Left lung (tissue), 4 donors: ENCODE measurements at regions not wholly inside any gene's neighbourhood (a gene's known extent, or its start where the extent isn't known, plus 50 kb on each side); places are given as distances from the start of the nearest gene placed in this dataset.
A peak's percentile ranks its signal among the peaks of the same experiment; 100 is the strongest.

Experiments
- ATAC-seq: fragments of 200-7000 bp; cut with Tn5 transposase; one replicate; pipeline ENCODE4 v1.9.1; 2020; ENCODE audit warnings: moderate library complexity
- DNase-seq, 4 donors: peaks; one replicate each; pipeline ENCODE4 v3.0.0-alpha.2; 2013 to 2020
- H3K27ac ChIP-seq, 2 donors: fragments of 200-600 bp; sonication (generic) in 1 of 2; one replicate each; pipeline versions ENCODE4 v1.5.0 to v1.8.0; 2020 to 2021
- H3K27me3 ChIP-seq, 2 donors: fragments of 200-600 bp; sonication (generic) in 1 of 2; one replicate each; pipeline versions ENCODE4 v1.5.0 to v1.8.0; 2020 to 2021
- H3K36me3 ChIP-seq, 2 donors: fragments of 200-600 bp; sonication (generic) in 1 of 2; one replicate each; pipeline versions ENCODE4 v1.5.0 to v1.8.0; 2020 to 2021
- H3K4me1 ChIP-seq, 2 donors: fragments of 200-600 bp; one replicate each; pipeline ENCODE4 v1.8.0; 2021
- H3K4me3 ChIP-seq, 2 donors: fragments of 200-600 bp; sonication (generic) in 1 of 2; one replicate each; pipeline versions ENCODE4 v1.5.0 to v1.8.0; 2020 to 2021; ENCODE audit warnings: mild to moderate bottlenecking in 1 of 2
- H3K9me3 ChIP-seq, 2 donors: fragments of 200-600 bp; sonication (generic) in 1 of 2; one replicate each; pipeline versions ENCODE4 v1.5.0 to v1.8.0; 2020 to 2021
- intact Hi-C, 2 donors: fragments of 100-400 bp; cut with DNase I; formaldehyde crosslinking; loops; one replicate each; pipeline versions ENCODE4 v1.11.2 to v1.14.2; 2022
- TF ChIP-seq, protein P1 (sequence below), 2 donors: fragments of 200-600 bp; sonication (generic) in 1 of 2; IDR thresholded peaks; one replicate each; pipeline versions ENCODE4 v1.5.0 to v1.8.0; 2021; ENCODE audit warnings: antibody characterized with exemption in 2 of 2
- donor health status: DM: no; HTN: yes; CAD: no.
- donor health status: DM: no; HTN: no; CAD: no.

DNA sequence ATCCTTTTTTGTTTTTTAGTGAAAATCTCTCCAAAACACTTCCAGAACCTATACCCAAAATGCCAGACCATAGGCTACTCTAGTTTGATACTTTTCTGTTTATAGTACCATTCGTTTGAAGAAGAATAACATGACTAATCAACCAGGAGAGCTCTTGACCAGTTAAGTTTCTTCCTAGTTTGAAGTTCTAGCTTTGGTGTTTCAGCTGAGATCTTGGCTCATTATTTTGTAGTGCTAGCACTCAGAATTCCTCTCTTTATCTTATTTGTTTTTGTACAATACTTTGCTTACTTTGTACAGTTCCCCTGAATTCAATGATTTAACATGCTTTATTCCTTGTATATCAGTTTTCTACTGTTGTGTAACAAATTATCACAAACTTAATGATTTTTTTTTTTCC, 911.6 kb downstream of the EFNA5 start:
- Histone ChIP-seq H3K4me3 (no peak overlapping the region), H3K4me1 (no peaks in the 10 kb centered on the region), H3K36me3 (no peaks in the 10 kb centered on the region), H3K9me3 (no peaks in the 10 kb centered on the region), H3K27me3 (no peaks in the 10 kb centered on the region), H3K27ac (no peak overlapping the region)
- TF ChIP-seq, protein P1, sequence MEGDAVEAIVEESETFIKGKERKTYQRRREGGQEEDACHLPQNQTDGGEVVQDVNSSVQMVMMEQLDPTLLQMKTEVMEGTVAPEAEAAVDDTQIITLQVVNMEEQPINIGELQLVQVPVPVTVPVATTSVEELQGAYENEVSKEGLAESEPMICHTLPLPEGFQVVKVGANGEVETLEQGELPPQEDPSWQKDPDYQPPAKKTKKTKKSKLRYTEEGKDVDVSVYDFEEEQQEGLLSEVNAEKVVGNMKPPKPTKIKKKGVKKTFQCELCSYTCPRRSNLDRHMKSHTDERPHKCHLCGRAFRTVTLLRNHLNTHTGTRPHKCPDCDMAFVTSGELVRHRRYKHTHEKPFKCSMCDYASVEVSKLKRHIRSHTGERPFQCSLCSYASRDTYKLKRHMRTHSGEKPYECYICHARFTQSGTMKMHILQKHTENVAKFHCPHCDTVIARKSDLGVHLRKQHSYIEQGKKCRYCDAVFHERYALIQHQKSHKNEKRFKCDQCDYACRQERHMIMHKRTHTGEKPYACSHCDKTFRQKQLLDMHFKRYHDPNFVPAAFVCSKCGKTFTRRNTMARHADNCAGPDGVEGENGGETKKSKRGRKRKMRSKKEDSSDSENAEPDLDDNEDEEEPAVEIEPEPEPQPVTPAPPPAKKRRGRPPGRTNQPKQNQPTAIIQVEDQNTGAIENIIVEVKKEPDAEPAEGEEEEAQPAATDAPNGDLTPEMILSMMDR (IDR thresholded peaks at IDR 0.05) = no peak
- intact Hi-C loops = no loop called here
- ATAC-seq = peak; percentile 88
- DNase-seq = peak in 1 of 4 donors; percentile 6

DNA sequence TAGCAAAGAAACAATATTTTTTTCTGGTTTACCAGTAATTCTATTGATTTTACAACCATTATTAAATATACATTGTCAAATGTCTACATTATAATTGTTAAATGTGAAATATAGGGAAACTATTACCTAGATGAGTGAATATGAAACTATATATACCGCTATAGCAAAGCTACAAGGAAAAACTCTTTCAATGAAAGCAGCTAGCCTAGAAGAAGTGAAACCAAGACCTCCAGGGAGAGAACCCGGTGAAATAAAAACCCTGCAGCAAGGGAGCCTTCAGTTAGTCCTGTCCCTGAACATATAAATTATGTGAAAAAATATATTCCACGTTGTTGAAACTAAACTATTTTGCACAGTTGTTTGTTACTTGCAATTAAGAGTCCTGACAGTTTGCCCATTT, 913.1 kb downstream of the EFNA5 start:
- TF ChIP-seq, protein P1 (IDR thresholded peaks at IDR 0.05) = no peak
- no peaks in the 10 kb centered on the region for H3K4me1 ChIP-seq
- ATAC-seq = no peak
- no peaks in the 10 kb centered on the region for H3K9me3 ChIP-seq
- H3K36me3 ChIP-seq = no peaks in the 10 kb centered on the region
- DNase-seq = no peak
- H3K27ac ChIP-seq = no peak overlapping the region
- intact Hi-C loops = no loop called here
- H3K27me3 ChIP-seq = no peaks in the 10 kb centered on the region
- no peak overlapping the region for H3K4me3 ChIP-seq

DNA sequence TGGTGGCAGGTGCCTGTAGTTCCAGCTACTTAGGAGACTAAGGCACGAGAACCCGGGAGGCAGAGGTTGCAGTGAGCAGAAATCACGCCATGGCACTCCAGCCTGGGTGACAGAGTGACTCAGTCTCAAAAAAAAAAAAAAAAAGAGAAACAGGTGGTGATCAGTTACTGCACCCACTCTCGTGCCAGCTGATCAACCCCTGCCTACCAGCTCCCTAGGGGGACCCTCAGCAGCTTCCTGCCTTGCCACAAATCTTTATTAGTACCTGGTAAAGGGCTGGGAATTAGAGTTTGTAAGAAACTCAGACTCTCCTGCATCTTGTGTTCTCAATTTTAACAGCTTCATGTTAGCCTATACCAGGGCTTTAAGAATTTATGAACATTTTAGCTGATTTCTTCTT, 914.9 kb downstream of the EFNA5 start:
- Histone ChIP-seq H3K36me3 (no peaks in the 10 kb centered on the region), H3K4me3 (no peak overlapping the region), H3K27me3 (no peaks in the 10 kb centered on the region), H3K27ac (no peak overlapping the region), H3K9me3 (no peaks in the 10 kb centered on the region), H3K4me1 (no peaks in the 10 kb centered on the region)
- TF ChIP-seq, protein P1 (IDR thresholded peaks at IDR 0.05) = no peak
- intact Hi-C loops = no loop called here
- DNase-seq (peak in 1 of 4 donors; percentile 24), ATAC-seq (no peak)

DNA sequence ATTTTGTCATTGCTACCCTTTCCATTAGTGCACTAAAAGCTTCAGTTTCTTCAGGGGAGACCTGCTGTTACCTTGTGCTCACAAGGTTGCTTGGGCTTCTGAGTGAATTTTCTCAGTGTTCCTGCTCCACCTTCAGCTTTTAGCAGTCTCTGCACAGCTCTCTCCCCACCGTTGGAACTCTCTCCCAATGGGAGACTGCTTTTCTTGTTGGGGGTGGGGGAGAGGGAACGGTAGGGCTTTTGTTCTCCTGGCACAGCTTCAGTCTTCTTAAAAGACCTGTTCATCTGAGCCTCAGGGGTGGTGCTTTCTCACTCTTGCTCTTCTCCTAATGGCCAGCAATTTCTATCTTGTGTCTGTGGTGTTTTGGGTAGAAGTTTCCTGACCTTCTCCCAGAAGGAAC, 915.7 kb downstream of the EFNA5 start:
- Histone ChIP-seq H3K4me3 (no peak overlapping the region), H3K4me1 (no peaks in the 10 kb centered on the region), H3K27ac (no peak overlapping the region), H3K27me3 (no peaks in the 10 kb centered on the region), H3K36me3 (no peaks in the 10 kb centered on the region), H3K9me3 (no peaks in the 10 kb centered on the region)
- DNase-seq (no peak), ATAC-seq (no peak)
- intact Hi-C loops = no loop called here
- TF ChIP-seq, protein P1 (IDR thresholded peaks at IDR 0.05) = no peak

DNA sequence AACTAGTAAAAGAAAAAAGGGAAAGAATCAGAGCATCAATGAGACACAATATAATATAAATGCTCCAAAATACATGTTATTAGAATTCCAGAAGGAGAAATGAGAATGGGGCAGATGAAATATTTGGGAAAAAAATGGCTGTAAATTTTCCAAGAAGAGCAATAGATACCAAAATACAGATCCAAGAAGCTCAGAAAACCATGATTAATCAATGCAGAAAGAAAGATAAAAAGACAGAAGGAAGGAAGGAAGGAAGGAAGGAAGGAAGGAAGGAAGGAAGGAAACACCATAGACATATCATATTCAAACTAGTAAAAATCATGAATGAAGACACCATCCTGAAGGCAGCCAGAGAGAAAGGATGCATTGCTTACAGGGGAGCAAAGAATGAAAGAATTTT, 920.9 kb downstream of the EFNA5 start:
- no peaks in the 10 kb centered on the region for H3K9me3 ChIP-seq
- no peaks in the 10 kb centered on the region for H3K27me3 ChIP-seq
- TF ChIP-seq, protein P1 (IDR thresholded peaks at IDR 0.05) = no peak
- ATAC-seq = no peak
- intact Hi-C loops = no loop called here
- H3K36me3 ChIP-seq = no peaks in the 10 kb centered on the region
- no peak for DNase-seq
- H3K4me3 ChIP-seq = no peak overlapping the region
- H3K27ac ChIP-seq = no peak overlapping the region
- no peaks in the 10 kb centered on the region for H3K4me1 ChIP-seq
